ENCODE measurements at regions not wholly inside any gene's neighbourhood (a gene's known extent, or its start where the extent isn't known, plus 50 kb on each side); places are given as distances from the start of the nearest gene placed in this dataset.

DNA sequence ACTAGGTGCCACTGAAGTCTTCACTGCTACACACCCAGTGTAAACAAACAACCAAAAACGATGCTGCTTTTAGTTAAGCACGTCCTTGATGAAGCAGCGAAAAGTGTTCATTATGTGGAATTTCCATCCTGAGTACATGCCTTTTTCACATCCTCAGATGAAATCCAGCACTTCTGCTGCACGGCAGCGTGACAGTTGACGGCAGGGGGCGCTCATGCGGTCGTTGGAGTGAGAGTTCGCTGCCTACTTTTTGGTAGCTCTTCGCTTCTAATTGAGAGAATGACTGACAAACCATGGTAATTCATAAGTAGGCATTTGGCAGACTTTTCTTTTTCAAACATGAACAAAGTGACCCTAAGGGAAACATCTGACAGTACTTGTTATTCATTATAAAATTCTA is 1124.9 kb downstream of the EFNB2 start:
- H3K27ac ChIP-seq (ENCODE audit: low read depth, low read length), result no peak overlapping the region
- no peaks in the 10 kb centered on the region for H3K27me3 ChIP-seq (ENCODE audit: control insufficient read depth, insufficient read depth, low read length, poor library complexity, severe bottlenecking)
- H3K27me3 Mint-ChIP-seq (ENCODE audit: insufficient read depth), result no peaks in the 10 kb centered on the region
- no peaks in the 10 kb centered on the region for H3K4me1 Mint-ChIP-seq
- no peaks in the 10 kb centered on the region for H3K9me3 Mint-ChIP-seq
- no peak overlapping the region for H3K9ac ChIP-seq (ENCODE audit: extremely low read depth, low read length, poor library complexity, severe bottlenecking)
- DNase-seq, result peak; percentile 92
- no peak overlapping the region for H3K4me3 Mint-ChIP-seq
- no peak overlapping the region for H3K27ac Mint-ChIP-seq
- H3K4me1 ChIP-seq (ENCODE audit: control insufficient read depth, insufficient read depth, low read length), result no peaks in the 10 kb centered on the region
- TF ChIP-seq CTCF (conservative IDR thresholded peaks at IDR 0.05), result peak; percentile 93
- no peaks in the 10 kb centered on the region for H3K9me3 ChIP-seq (ENCODE audit: control insufficient read depth, low read length)
- no peaks in the 10 kb centered on the region for H3K36me3 Mint-ChIP-seq (ENCODE audit: low read depth)
- H3K36me3 ChIP-seq (ENCODE audit: control insufficient read depth, insufficient read depth, low read length), result no peaks in the 10 kb centered on the region
- no peak overlapping the region for H3K4me3 ChIP-seq (ENCODE audit: low read length)
- 32 to 50% methylated on average over 11 of the region's 11 CpGs for WGBS, 2 experiments (ENCODE audit: insufficient coverage in 1 of 2, insufficient read length in 1 of 2)

DNA sequence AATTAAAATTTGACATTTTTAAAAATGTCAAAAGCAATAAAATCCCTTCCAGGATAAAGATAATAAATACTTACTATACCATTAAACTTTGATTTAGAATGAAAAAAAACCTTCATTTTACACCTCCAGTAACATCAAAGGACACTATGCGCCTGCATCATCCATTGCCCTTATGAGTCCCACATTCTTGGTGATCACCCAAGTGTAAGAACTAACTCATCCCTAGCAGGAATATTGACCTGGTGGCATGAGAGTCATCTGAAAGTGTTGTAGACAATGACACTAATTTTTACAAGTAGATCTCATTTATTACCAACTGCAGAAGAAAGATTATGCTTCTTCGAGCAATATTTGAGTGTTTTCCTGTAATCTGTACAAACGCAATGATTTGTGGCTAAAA is 1128.9 kb downstream of the EFNB2 start:
- no peaks in the 10 kb centered on the region for H3K27me3 Mint-ChIP-seq (ENCODE audit: insufficient read depth)
- Histone ChIP-seq H3K9ac (ENCODE audit: extremely low read depth, low read length, poor library complexity, severe bottlenecking) (no peak overlapping the region), H3K9me3 (ENCODE audit: control insufficient read depth, low read length) (no peaks in the 10 kb centered on the region), H3K4me1 (ENCODE audit: control insufficient read depth, insufficient read depth, low read length) (no peaks in the 10 kb centered on the region), H3K36me3 (ENCODE audit: control insufficient read depth, insufficient read depth, low read length) (no peaks in the 10 kb centered on the region), H3K4me3 (ENCODE audit: low read length) (no peak overlapping the region), H3K27me3 (ENCODE audit: control insufficient read depth, insufficient read depth, low read length, poor library complexity, severe bottlenecking) (no peaks in the 10 kb centered on the region), H3K27ac (ENCODE audit: low read depth, low read length) (no peak overlapping the region)
- no peak overlapping the region for H3K4me3 Mint-ChIP-seq
- no peak for TF ChIP-seq CTCF (conservative IDR thresholded peaks at IDR 0.05)
- no peaks in the 10 kb centered on the region for H3K36me3 Mint-ChIP-seq (ENCODE audit: low read depth)
- H3K9me3 Mint-ChIP-seq, result no peaks in the 10 kb centered on the region
- no peak overlapping the region for H3K27ac Mint-ChIP-seq
- H3K4me1 Mint-ChIP-seq, result no peaks in the 10 kb centered on the region
- no peak for DNase-seq
- WGBS, 2 experiments (ENCODE audit: insufficient coverage in 1 of 2, insufficient read length in 1 of 2), result 83 to 92% methylated on average over 1 to 3 of the region's 3 CpGs

DNA sequence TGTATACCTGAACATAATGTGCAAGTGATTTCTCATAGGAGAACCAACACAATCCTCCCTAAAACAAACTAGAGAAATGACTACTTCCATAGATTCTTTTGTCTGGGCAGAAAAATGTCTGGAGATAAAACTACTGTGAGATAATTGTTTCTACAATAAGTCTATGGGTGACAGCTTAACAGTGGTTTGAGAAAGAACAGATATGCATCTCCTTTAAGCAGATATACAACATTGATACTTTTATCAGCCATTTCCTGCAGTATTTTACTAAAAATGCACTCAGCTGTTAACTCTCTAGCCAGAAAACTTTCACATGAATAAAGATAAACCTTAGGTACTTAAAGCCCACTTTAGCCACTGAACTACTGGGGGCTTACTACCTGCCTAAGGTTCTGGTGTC is 1132.4 kb downstream of the EFNB2 start:
- H3K27me3 Mint-ChIP-seq (ENCODE audit: insufficient read depth), result no peaks in the 10 kb centered on the region
- Histone ChIP-seq H3K36me3 (ENCODE audit: control insufficient read depth, insufficient read depth, low read length) (no peaks in the 10 kb centered on the region), H3K9me3 (ENCODE audit: control insufficient read depth, low read length) (no peaks in the 10 kb centered on the region), H3K27me3 (ENCODE audit: control insufficient read depth, insufficient read depth, low read length, poor library complexity, severe bottlenecking) (no peaks in the 10 kb centered on the region), H3K4me1 (ENCODE audit: control insufficient read depth, insufficient read depth, low read length) (no peaks in the 10 kb centered on the region), H3K4me3 (ENCODE audit: low read length) (no peak overlapping the region), H3K27ac (ENCODE audit: low read depth, low read length) (no peak overlapping the region), H3K9ac (ENCODE audit: extremely low read depth, low read length, poor library complexity, severe bottlenecking) (no peak overlapping the region)
- no peak overlapping the region for H3K4me3 Mint-ChIP-seq
- H3K27ac Mint-ChIP-seq, result no peak overlapping the region
- TF ChIP-seq CTCF (conservative IDR thresholded peaks at IDR 0.05), result no peak
- no peaks in the 10 kb centered on the region for H3K36me3 Mint-ChIP-seq (ENCODE audit: low read depth)
- no peaks in the 10 kb centered on the region for H3K4me1 Mint-ChIP-seq
- no peak for DNase-seq
- H3K9me3 Mint-ChIP-seq, result no peaks in the 10 kb centered on the region

Data from endodermal cell (in vitro differentiated cells).